Natural killer cell treated with Interleukin-12 subunit alpha and Interleukin-12 subunit beta and Interleukin-15 and Interleukin-18, amount 100 ng/mL, for 72 hours (primary cell): ENCODE measurements at regions not wholly inside any gene's neighbourhood (a gene's known extent, or its start where the extent isn't known, plus 50 kb on each side); places are given as distances from the start of the nearest gene placed in this dataset.

Experiments
- ATAC-seq, 2 donors: fragments of 150-1000 bp; cut with Tn5 transposase in 1 of 2; sonication (Bioruptor Pico), chemical (Tn5 transposase) in 1 of 2; 2 replicates each; pipeline ENCODE4 v1.10.0; 2021
- DNase-seq: peaks from one replicate; pipeline ENCODE4 v3.0.0; 2022; ENCODE audit warnings: low spot score
- H3K27ac Mint-ChIP-seq, 2 donors: 1 replicate in 1 of 2; 2 replicates in 1 of 2; pipeline ENCODE4 v1.8.0; 2022; ENCODE audit warnings: mixed read lengths in 2 of 2, mild to moderate bottlenecking in 1 of 2, moderate library complexity in 1 of 2
- H3K27me3 Mint-ChIP-seq, 2 donors: 1 replicate in 1 of 2; 2 replicates in 1 of 2; pipeline ENCODE4 v1.8.0; 2022; ENCODE audit warnings: mixed read lengths in 2 of 2
- H3K36me3 Mint-ChIP-seq: one replicate; pipeline ENCODE4 v1.8.0; 2022; ENCODE audit warnings: mixed read lengths
- H3K4me1 Mint-ChIP-seq, 2 donors: 1 replicate in 1 of 2; 2 replicates in 1 of 2; pipeline ENCODE4 v1.8.0; 2022; ENCODE audit warnings: low read depth in 2 of 2, mixed read lengths in 2 of 2, mild to moderate bottlenecking in 1 of 2
- H3K4me3 Mint-ChIP-seq: one replicate; pipeline ENCODE4 v1.8.0; 2022; ENCODE audit warnings: mixed read lengths
- H3K9me3 Mint-ChIP-seq: 2 replicates; pipeline ENCODE4 v1.8.0; 2022; ENCODE audit warnings: mixed read lengths

- H3K4me1 Mint-ChIP-seq, result no peaks in the 10 kb centered on the region
- ATAC-seq, result no peak
- no peak overlapping the region for H3K4me3 Mint-ChIP-seq
- no peak overlapping the region for H3K27ac Mint-ChIP-seq
- H3K27me3 Mint-ChIP-seq, result no peaks in the 10 kb centered on the region
- peaks cover 6% of the 10 kb centered on the region for H3K36me3 Mint-ChIP-seq
- H3K9me3 Mint-ChIP-seq, result peaks cover 22% of the 10 kb centered on the region
- DNase-seq, result no peak
Observed at GRCh38 chr4:178426871-178427270, 984.6 kb upstream of the AGA start.

GRCh38 chr4:178427663-178428062 lies 985.4 kb upstream of the AGA start:
- Mint-ChIP-seq H3K9me3 (peaks cover 22% of the 10 kb centered on the region), H3K27ac (no peak overlapping the region), H3K27me3 (no peaks in the 10 kb centered on the region), H3K36me3 (peaks cover 6% of the 10 kb centered on the region), H3K4me3 (no peak overlapping the region), H3K4me1 (no peaks in the 10 kb centered on the region)
- DNase-seq (no peak), ATAC-seq (no peak)

GRCh38 chr4:178448372-178449035 lies 1006.3 kb upstream of the AGA start:
- Mint-ChIP-seq H3K4me3 (no peak overlapping the region), H3K36me3 (peaks cover 8% of the 10 kb centered on the region), H3K9me3 (peaks cover 9% of the 10 kb centered on the region), H3K4me1 (no peaks in the 10 kb centered on the region), H3K27me3 (no peaks in the 10 kb centered on the region), H3K27ac (no peak overlapping the region)
- DNase-seq (no peak), ATAC-seq (no peak)

GRCh38 chr4:178450614-178451013 lies 1008.4 kb upstream of the AGA start:
- Mint-ChIP-seq H3K4me1 (no peaks in the 10 kb centered on the region), H3K27me3 (no peaks in the 10 kb centered on the region), H3K36me3 (peaks cover 8% of the 10 kb centered on the region), H3K9me3 (peaks cover 12% of the 10 kb centered on the region), H3K27ac (no peak overlapping the region), H3K4me3 (no peak overlapping the region)
- ATAC-seq (no peak), DNase-seq (no peak)

- Mint-ChIP-seq H3K27me3 (no peaks in the 10 kb centered on the region), H3K36me3 (no peaks in the 10 kb centered on the region), H3K4me3 (no peak overlapping the region), H3K4me1 (no peaks in the 10 kb centered on the region), H3K9me3 (peaks cover 6% of the 10 kb centered on the region), H3K27ac (no peak overlapping the region)
- ATAC-seq (no peak), DNase-seq (no peak)
Observed at GRCh38 chr4:178453057-178453456, 1010.8 kb upstream of the AGA start.

- ATAC-seq, result no peak
- H3K4me1 Mint-ChIP-seq, result no peaks in the 10 kb centered on the region
- DNase-seq, result no peak
- H3K9me3 Mint-ChIP-seq, result peaks cover 15% of the 10 kb centered on the region
- no peak overlapping the region for H3K4me3 Mint-ChIP-seq
- no peak overlapping the region for H3K27ac Mint-ChIP-seq
- no peaks in the 10 kb centered on the region for H3K27me3 Mint-ChIP-seq
- no peaks in the 10 kb centered on the region for H3K36me3 Mint-ChIP-seq
Observed at GRCh38 chr4:178457286-178457685, 1015.0 kb upstream of the AGA start.

- H3K27ac Mint-ChIP-seq, result no peak overlapping the region
- H3K4me1 Mint-ChIP-seq, result no peaks in the 10 kb centered on the region
- H3K27me3 Mint-ChIP-seq, result no peaks in the 10 kb centered on the region
- H3K9me3 Mint-ChIP-seq, result peaks cover 13% of the 10 kb centered on the region
- no peak overlapping the region for H3K4me3 Mint-ChIP-seq
- no peak for ATAC-seq
- no peak for DNase-seq
- no peaks in the 10 kb centered on the region for H3K36me3 Mint-ChIP-seq
Observed at GRCh38 chr4:178462710-178463109, 1020.5 kb upstream of the AGA start.

- H3K4me3 Mint-ChIP-seq, result no peak overlapping the region
- no peak for ATAC-seq
- no peak for DNase-seq
- no peak overlapping the region for H3K27ac Mint-ChIP-seq
- no peaks in the 10 kb centered on the region for H3K4me1 Mint-ChIP-seq
- no peaks in the 10 kb centered on the region for H3K36me3 Mint-ChIP-seq
- peaks cover 11% of the 10 kb centered on the region for H3K9me3 Mint-ChIP-seq
- no peaks in the 10 kb centered on the region for H3K27me3 Mint-ChIP-seq
Observed at GRCh38 chr4:178463747-178464146, 1021.5 kb upstream of the AGA start.

GRCh38 chr4:178470996-178471784 lies 1029.0 kb upstream of the AGA start:
- no peaks in the 10 kb centered on the region for H3K4me1 Mint-ChIP-seq
- no peak for DNase-seq
- H3K4me3 Mint-ChIP-seq, result no peak overlapping the region
- no peaks in the 10 kb centered on the region for H3K27me3 Mint-ChIP-seq
- no peak overlapping the region for H3K27ac Mint-ChIP-seq
- H3K36me3 Mint-ChIP-seq, result peaks cover 4% of the 10 kb centered on the region
- no peak for ATAC-seq
- H3K9me3 Mint-ChIP-seq, result peaks cover 12% of the 10 kb centered on the region

- Mint-ChIP-seq H3K36me3 (peaks cover 4% of the 10 kb centered on the region), H3K9me3 (peaks cover 12% of the 10 kb centered on the region), H3K4me1 (no peaks in the 10 kb centered on the region), H3K27me3 (no peaks in the 10 kb centered on the region), H3K4me3 (no peak overlapping the region), H3K27ac (no peak overlapping the region)
- DNase-seq, result no peak
- ATAC-seq, result no peak
Observed at GRCh38 chr4:178471994-178472393, 1029.8 kb upstream of the AGA start.

- no peak overlapping the region for H3K27ac Mint-ChIP-seq
- H3K4me1 Mint-ChIP-seq, result no peaks in the 10 kb centered on the region
- peaks cover 21% of the 10 kb centered on the region for H3K9me3 Mint-ChIP-seq
Observed at GRCh38 chr4:178480105-178480504, 1037.9 kb upstream of the AGA start.

GRCh38 chr4:178480881-178481280 lies 1038.6 kb upstream of the AGA start:
- H3K9me3 Mint-ChIP-seq, result peaks cover 17% of the 10 kb centered on the region
- H3K4me1 Mint-ChIP-seq, result no peaks in the 10 kb centered on the region
- H3K27me3 Mint-ChIP-seq, result no peaks in the 10 kb centered on the region
- no peak overlapping the region for H3K4me3 Mint-ChIP-seq
- H3K36me3 Mint-ChIP-seq, result no peaks in the 10 kb centered on the region
- no peak for DNase-seq
- H3K27ac Mint-ChIP-seq, result no peak overlapping the region
- ATAC-seq, result no peak

More at GRCh38 chr4:178480105-178480504, 1037.9 kb upstream of the AGA start:
- H3K36me3 Mint-ChIP-seq, result peaks cover 3% of the 10 kb centered on the region
- ATAC-seq (no peak), DNase-seq (no peak)
- no peaks in the 10 kb centered on the region for H3K27me3 Mint-ChIP-seq
- no peak overlapping the region for H3K4me3 Mint-ChIP-seq

GRCh38 chr4:178481564-178481963 lies 1039.3 kb upstream of the AGA start:
- no peaks in the 10 kb centered on the region for H3K36me3 Mint-ChIP-seq
- peaks cover 17% of the 10 kb centered on the region for H3K9me3 Mint-ChIP-seq
- no peak overlapping the region for H3K27ac Mint-ChIP-seq
- DNase-seq (no peak), ATAC-seq (no peak)
- H3K4me1 Mint-ChIP-seq, result no peaks in the 10 kb centered on the region
- H3K4me3 Mint-ChIP-seq, result no peak overlapping the region
- no peaks in the 10 kb centered on the region for H3K27me3 Mint-ChIP-seq

GRCh38 chr4:178523038-178523437 lies 1080.8 kb upstream of the AGA start:
- no peak for DNase-seq
- Mint-ChIP-seq H3K27ac (no peak overlapping the region), H3K9me3 (peaks cover 9% of the 10 kb centered on the region), H3K4me1 (no peaks in the 10 kb centered on the region), H3K4me3 (no peak overlapping the region), H3K36me3 (no peaks in the 10 kb centered on the region), H3K27me3 (no peaks in the 10 kb centered on the region)
- no peak for ATAC-seq
